Esophagus mucosa (tissue), 1 donor: ENCODE measurements at regions not wholly inside any gene's neighbourhood (a gene's known extent, or its start where the extent isn't known, plus 50 kb on each side); places are given as distances from the start of the nearest gene placed in this dataset.
A peak's percentile ranks its signal among the peaks of the same experiment; 100 is the strongest.

Experiments used
- ATAC-seq: fragments of 200-7000 bp; cut with Tn5 transposase; one replicate; pipeline ENCODE4 v1.9.1; 2020
- donor health status: DM: yes; HTN: yes; CAD: no.

DNA sequence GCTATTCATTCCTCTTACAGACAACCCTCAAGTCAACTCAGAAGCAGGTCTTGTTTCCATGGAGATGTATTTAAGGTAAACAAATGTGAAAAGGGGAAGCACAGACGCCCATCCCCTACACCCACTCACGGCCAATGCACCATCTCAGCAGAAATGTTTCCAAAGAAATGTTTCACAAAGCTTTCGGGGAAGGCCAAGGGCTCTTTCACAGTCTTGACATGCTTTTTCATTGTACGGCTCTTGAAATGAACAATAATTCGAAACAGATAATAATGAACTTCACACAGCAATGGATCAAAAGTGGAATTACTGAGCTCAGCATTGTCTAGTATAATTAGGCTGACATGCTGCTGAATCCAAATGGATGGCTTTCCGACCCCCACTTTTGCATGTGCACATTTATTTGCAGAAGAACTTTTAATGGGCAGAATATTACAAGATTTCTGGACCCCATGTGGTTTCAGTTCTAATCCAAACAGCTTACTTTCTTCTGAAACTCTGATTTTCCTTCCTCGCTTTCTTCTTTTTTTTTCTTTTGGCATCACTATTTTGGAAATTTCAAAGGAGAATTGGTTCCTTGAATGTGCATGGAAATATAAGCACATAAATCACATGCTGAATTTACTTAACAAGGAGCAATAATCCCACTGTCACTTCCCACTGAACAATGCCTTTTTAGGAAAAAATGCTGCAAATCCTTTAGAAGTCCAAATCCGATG lies 160.9 kb downstream of the SMIM20 start:
- ATAC-seq: no peak

DNA sequence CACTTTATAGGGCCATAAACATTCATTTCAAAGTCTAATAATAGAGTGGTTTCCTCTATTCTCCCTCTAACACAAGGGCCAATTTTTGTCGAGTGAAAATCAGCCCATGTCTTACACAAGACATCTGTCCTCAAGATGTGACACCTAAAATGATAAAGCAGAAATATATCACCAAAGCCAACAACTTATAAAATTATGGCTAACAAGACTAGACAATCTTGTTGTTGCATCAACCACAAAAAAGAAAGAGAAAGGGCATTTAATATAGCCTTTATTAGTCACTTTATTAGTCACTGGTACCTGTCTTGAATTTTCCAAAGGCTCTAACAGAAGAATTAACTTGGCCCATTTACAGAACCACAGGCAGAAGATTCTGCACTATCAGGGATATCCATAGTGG lies 161.6 kb downstream of the SMIM20 start:
- ATAC-seq: peak; percentile 32

DNA sequence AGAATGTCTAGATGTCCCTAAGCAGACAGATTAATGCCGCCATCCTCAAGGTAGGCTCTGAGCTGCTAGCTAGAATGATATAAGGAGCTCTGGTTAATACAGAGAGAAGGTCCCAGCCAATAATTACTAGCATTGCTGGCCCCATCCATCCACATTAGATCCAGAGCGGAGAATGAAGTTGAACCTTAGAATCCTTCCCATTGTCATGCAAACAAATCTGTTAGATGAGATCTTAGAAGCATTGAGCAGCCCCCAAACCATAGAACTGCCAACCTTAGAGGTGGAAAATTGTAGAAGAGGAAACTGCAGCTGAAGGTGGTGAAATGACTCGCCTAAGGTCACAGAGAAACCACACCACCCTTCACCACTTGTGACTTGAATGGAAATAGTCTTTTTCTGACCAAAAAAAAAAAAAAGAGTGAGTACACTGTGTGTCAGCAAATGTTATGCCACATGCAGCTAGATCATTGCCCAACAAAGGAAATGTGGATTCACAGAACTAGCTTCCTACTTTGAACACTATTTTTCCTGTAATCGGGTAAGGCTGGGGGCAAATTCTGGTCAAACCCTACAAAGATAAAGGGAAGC lies 162.1 kb downstream of the SMIM20 start:
- peak; percentile 44 for ATAC-seq

GRCh38 chr4:26076896-26077295 lies 162.9 kb downstream of the SMIM20 start:
- ATAC-seq: no peak

GRCh38 chr4:26077756-26078155 lies 163.7 kb downstream of the SMIM20 start:
- no peak for ATAC-seq

- no peak for ATAC-seq
Measured at GRCh38 chr4:26080870-26081628, 167.0 kb downstream of the SMIM20 start.

GRCh38 chr4:26081795-26082498 lies 167.9 kb downstream of the SMIM20 start:
- peak; percentile 74 for ATAC-seq

DNA sequence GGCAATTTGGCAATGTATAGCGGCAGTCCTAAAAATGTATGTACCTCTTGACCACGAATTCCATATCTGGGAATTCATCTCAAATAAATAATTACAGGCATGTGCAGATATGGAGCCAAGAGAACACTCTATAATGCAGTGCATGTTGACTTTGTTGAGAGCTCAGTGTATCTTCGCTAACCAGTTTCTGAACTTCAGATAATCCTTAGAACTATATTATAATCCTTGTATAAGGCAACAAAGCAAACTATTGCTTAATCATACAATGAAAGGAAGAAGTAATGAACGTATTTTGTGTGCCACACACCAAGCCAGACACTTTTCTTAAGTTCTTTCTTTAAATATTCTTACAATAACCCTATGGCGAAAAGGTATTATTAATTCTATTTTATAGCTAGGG lies 168.5 kb downstream of the SMIM20 start:
- ATAC-seq: peak; percentile 54

GRCh38 chr4:26083987-26084386 lies 170.0 kb downstream of the SMIM20 start:
- ATAC-seq: peak; percentile 56

DNA sequence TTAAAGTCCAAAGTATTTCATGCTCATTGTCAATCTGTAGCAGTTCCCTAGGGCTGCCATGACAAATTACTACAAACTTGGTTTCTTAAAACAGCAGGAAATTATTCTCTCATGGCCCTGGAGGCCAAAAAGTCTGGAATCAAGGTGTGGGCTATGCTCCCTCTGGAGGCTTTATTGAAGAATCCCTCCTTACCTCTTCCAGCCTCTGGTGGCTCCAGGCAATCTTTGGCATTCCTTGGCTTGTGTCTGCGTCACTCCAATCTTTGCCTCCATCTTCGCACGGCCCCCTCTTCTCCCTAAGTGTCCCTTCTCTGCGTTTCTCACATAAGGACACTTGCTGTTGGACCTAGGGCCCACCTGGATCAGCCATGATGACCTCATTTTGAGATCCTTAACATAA lies 170.4 kb downstream of the SMIM20 start:
- ATAC-seq: no peak

GRCh38 chr4:26085551-26085950 lies 171.5 kb downstream of the SMIM20 start:
- no peak for ATAC-seq

DNA sequence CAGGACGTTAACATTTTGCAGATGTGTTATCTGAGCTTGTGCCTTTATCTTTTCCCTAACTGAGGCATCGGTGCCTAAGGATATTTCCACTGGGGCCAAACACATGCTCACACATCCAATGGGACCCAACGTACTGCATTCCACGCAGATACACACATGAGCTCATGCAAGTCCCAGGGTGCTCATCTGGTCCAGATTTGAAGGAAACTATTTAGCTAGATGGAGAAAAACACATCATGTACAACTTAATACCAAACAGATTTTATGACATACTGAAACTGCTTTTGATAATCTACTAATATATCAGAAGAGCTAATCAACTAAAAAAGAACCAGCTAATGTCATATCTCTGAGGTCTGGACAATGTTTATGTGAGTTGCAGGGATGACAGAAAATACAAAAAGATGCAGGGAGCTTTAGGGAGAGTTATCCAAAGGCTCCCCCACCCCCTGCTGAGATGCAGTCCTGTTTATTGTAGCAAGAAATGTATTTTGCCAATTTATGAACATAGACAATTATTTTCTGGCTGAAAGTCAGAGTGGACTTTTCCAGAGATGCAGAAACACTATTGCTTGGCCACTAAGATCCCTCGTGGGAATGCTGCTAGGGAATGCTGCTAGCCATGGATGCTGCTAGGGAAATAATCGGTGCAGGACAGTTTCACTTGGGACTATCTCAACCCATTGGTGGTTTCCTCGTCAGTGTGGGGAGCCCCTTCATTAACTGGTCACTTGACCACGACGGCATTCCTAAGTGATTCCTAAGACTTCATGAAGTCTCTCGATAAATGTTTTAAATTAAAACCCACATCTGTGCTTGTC lies 172.8 kb downstream of the SMIM20 start:
- ATAC-seq: no peak

GRCh38 chr4:26088433-26088928 lies 174.5 kb downstream of the SMIM20 start:
- ATAC-seq: peak; percentile 69

DNA sequence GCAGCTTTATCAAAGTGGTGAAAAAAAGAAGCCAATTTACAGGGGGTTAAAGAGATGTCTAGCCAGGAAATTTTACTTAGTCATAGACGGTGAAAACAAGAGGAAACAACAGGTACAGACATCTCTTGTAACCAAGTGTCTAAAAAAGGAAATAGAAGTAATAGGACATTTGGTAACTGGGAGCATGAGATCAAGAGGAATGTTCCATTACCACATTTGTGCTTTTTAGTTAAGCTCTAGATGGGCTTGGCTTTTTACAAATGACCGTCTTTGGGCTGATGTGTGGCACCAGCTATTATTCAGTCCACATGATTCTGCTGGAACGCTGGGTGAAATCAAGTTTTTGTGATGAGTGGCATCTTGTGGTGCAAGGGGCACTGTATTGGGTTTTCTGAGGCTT lies 179.5 kb downstream of the SMIM20 start:
- ATAC-seq: peak; percentile 43

- ATAC-seq: no peak
Measured at GRCh38 chr4:26094076-26094475, 180.1 kb downstream of the SMIM20 start.

DNA sequence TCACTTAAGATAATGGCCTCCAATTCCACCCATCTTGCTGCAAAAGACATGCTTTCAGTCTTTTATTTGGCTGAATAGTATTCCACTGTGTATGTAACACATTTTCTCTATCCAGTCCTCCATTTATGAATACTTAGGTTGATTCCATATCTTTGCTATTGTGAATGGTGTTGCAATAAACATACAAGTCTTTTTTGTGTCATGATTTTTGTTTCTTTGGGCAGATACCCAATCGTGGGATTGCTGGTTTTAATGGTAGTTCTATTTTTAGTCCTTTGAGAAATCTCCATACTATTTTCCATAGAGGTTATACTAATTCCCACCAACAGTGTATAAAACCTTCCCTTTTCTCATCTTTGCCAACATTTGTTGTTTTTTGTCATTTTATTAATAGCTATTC lies 180.9 kb downstream of the SMIM20 start:
- ATAC-seq: no peak

GRCh38 chr4:26099967-26100366 lies 185.9 kb downstream of the SMIM20 start:
- ATAC-seq: no peak

GRCh38 chr4:26101011-26101410 lies 187.0 kb downstream of the SMIM20 start:
- ATAC-seq: no peak

DNA sequence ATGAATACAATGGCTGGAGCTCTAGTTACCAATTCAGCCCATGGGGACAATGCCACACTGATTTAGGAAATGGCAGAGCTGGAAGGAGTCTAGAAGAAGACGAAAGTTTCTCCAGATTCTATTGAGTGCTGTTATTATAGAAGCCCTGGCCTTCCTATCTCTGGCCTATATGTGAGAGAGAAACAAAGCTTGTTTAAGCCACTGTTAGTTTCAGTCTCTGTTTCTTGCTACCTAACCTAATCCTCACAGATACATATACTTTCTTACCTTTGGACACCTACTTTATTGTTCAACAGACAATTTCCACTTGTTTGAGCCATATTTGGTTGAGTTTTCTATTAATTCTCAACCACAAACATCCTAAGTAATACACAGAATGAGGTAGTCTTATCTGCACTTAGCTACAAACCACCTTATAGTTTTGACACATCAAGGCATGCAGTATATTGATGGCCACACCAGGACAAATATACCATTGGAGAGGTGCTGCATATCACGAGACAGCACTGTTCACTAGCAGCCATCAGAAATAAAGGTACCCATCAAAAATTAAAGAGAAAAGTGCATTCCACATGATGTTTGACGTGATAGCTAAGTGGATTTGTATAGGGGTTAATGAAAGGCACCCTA lies 190.2 kb downstream of the SMIM20 start:
- ATAC-seq: no peak

GRCh38 chr4:26105337-26105736 lies 191.3 kb downstream of the SMIM20 start:
- ATAC-seq: no peak
